ENCODE measurements at regions not wholly inside any gene's neighbourhood (a gene's known extent, or its start where the extent isn't known, plus 50 kb on each side); places are given as distances from the start of the nearest gene placed in this dataset.

- H2BK120ac ChIP-seq (ENCODE audit: low read depth, low read length, poor library complexity, severe bottlenecking) = no peak overlapping the region
- peaks cover 2% of the 10 kb centered on the region for H3K27me3 Mint-ChIP-seq (ENCODE audit: low read depth)
- no peak overlapping the region for H3K23ac ChIP-seq (ENCODE audit: insufficient read length, low read depth, low read length)
- H4K91ac ChIP-seq (ENCODE audit: insufficient read length, low read depth, low read length) = no peak overlapping the region
- peaks cover 0 to 12% (median 3%) of the 10 kb centered on the region in 3 experiments; a peak in 4 of 7 replicates for H3K36me3 Mint-ChIP-seq (ENCODE audit: insufficient read depth in 1 of 3, low read depth in 3 of 3)
- H3K9me3 Mint-ChIP-seq = peaks cover 13 to 14% of the 10 kb centered on the region in 2 experiments
- H2AK5ac ChIP-seq (ENCODE audit: insufficient read length, low read length) = no peak overlapping the region
- no peak overlapping the region for H3K56ac ChIP-seq (ENCODE audit: insufficient read length, low read depth, low read length)
- H3K4me2 ChIP-seq (ENCODE audit: insufficient read depth, insufficient read length, low read length) = no peak overlapping the region
- DNase-seq = no peak
- H4K20me1 ChIP-seq (ENCODE audit: control insufficient read depth, insufficient read depth, insufficient read length) = no peaks in the 10 kb centered on the region
- H3K27ac Mint-ChIP-seq = no peak overlapping the region
- no peak overlapping the region for H4K5ac ChIP-seq (ENCODE audit: insufficient read length, low read depth, low read length)
- no peak overlapping the region for H3T11ph ChIP-seq (ENCODE audit: low read length)
- TF ChIP-seq, protein P1, sequence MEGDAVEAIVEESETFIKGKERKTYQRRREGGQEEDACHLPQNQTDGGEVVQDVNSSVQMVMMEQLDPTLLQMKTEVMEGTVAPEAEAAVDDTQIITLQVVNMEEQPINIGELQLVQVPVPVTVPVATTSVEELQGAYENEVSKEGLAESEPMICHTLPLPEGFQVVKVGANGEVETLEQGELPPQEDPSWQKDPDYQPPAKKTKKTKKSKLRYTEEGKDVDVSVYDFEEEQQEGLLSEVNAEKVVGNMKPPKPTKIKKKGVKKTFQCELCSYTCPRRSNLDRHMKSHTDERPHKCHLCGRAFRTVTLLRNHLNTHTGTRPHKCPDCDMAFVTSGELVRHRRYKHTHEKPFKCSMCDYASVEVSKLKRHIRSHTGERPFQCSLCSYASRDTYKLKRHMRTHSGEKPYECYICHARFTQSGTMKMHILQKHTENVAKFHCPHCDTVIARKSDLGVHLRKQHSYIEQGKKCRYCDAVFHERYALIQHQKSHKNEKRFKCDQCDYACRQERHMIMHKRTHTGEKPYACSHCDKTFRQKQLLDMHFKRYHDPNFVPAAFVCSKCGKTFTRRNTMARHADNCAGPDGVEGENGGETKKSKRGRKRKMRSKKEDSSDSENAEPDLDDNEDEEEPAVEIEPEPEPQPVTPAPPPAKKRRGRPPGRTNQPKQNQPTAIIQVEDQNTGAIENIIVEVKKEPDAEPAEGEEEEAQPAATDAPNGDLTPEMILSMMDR (conservative IDR thresholded peaks at IDR 0.05) = 0 out of 3 replicates have a peak, but pooled peaks have one; percentile 29
- no peak overlapping the region for H3K4me3 Mint-ChIP-seq
- H3K27ac ChIP-seq (ENCODE audit: insufficient read length, low read depth, low read length) = no peak overlapping the region
- H3K18ac ChIP-seq (ENCODE audit: insufficient read length, low read depth, low read length) = no peak overlapping the region
- no peaks in the 10 kb centered on the region for H3K23me2 ChIP-seq (ENCODE audit: insufficient read length, low read depth, low read length, poor library complexity, severe bottlenecking)
- no peak overlapping the region for H2BK15ac ChIP-seq (ENCODE audit: low read depth, low read length)
- H3K9ac ChIP-seq (ENCODE audit: extremely low read depth, insufficient read length, low read length) = no peak overlapping the region
- no CpG with 5 or more reads among the region's 8 CpGs for WGBS (ENCODE audit: extremely low coverage, insufficient read length, low lambda C conversion rate)
- H2AFZ ChIP-seq (ENCODE audit: low read length) = no peak overlapping the region
- H2BK12ac ChIP-seq (ENCODE audit: insufficient read length, low read depth, low read length) = no peak overlapping the region
- no peaks in the 10 kb centered on the region for H3K4me1 Mint-ChIP-seq
- no peaks in the 10 kb centered on the region for H3K79me2 ChIP-seq (ENCODE audit: insufficient read depth, low read length)
- H2BK20ac ChIP-seq (ENCODE audit: low read depth, low read length, poor library complexity, severe bottlenecking) = no peak overlapping the region
- no peak overlapping the region for H4K8ac ChIP-seq (replicated peaks; ENCODE audit: insufficient read length, low read depth, low read length)
- no peaks in the 10 kb centered on the region for H3K9me3 ChIP-seq (ENCODE audit: control insufficient read depth, low read depth, low read length)
- no peaks in the 10 kb centered on the region for H3K27me3 ChIP-seq (ENCODE audit: insufficient read depth, low read length)
- H2BK5ac ChIP-seq (ENCODE audit: insufficient read length, low read length) = no peak overlapping the region
- no peaks in the 10 kb centered on the region for H3K79me1 ChIP-seq (ENCODE audit: insufficient read depth, low read depth, low read length, poor library complexity, severe bottlenecking)
- H3K4me1 ChIP-seq (ENCODE audit: insufficient read depth, low read length) = no peaks in the 10 kb centered on the region
- H3K14ac ChIP-seq (ENCODE audit: insufficient read depth, low read length) = no peak overlapping the region
- H3K4ac ChIP-seq (ENCODE audit: low read depth, low read length) = no peak overlapping the region
Measured at GRCh38 chr9:88871669-88872068, 119.6 kb upstream of the S1PR3 start.

Data from H9 (cell line).